ENCODE measurements at regions not wholly inside any gene's neighbourhood (a gene's known extent, or its start where the extent isn't known, plus 50 kb on each side); places are given as distances from the start of the nearest gene placed in this dataset.

- DNase-seq (ENCODE audit: extremely low read depth, low read depth) = no peak
- no peak for TF ChIP-seq CTCF (IDR thresholded peaks at IDR 0.05; ENCODE audit: low read depth, low read length)
Observed at GRCh38 chr2:120583121-120583520, 152.5 kb upstream of the GLI2 start.

GRCh38 chr2:120583851-120584570, 151.7 kb upstream of the GLI2 start:
- no peak for DNase-seq (ENCODE audit: extremely low read depth, low read depth)

GRCh38 chr2:120586507-120587278, 149.0 kb upstream of the GLI2 start:
- no peak for DNase-seq (ENCODE audit: extremely low read depth, low read depth)
- no peak for TF ChIP-seq CTCF (IDR thresholded peaks at IDR 0.05; ENCODE audit: low read depth, low read length)

More at GRCh38 chr2:120583851-120584570, 151.7 kb upstream of the GLI2 start:
- no peak for TF ChIP-seq CTCF (IDR thresholded peaks at IDR 0.05; ENCODE audit: low read depth, low read length)

GRCh38 chr2:120587279-120587996, 148.2 kb upstream of the GLI2 start:
- TF ChIP-seq CTCF (IDR thresholded peaks at IDR 0.05; ENCODE audit: low read depth, low read length) = no peak
- DNase-seq (ENCODE audit: extremely low read depth, low read depth) = no peak

- TF ChIP-seq CTCF (IDR thresholded peaks at IDR 0.05; ENCODE audit: low read depth, low read length) = no peak
- DNase-seq (ENCODE audit: extremely low read depth, low read depth) = no peak
Observed at GRCh38 chr2:120587997-120588336, 147.7 kb upstream of the GLI2 start.

GRCh38 chr2:120589771-120590608, 145.7 kb upstream of the GLI2 start:
- peak; percentile 75 for DNase-seq (ENCODE audit: extremely low read depth, low read depth)
- no peak for TF ChIP-seq CTCF (IDR thresholded peaks at IDR 0.05; ENCODE audit: low read depth, low read length)

Measured in AG09319 (cell line).